Adrenal gland (tissue), 9 donors: ENCODE measurements at regions not wholly inside any gene's neighbourhood (a gene's known extent, or its start where the extent isn't known, plus 50 kb on each side); places are given as distances from the start of the nearest gene placed in this dataset.

ENCODE experiments used
- DNase-seq, 7 donors: peaks; one replicate each; pipeline ENCODE4 v3.0.0-alpha.2; 2019 to 2020
- H3K27ac ChIP-seq, 5 donors: fragments of 200-600 bp; sonication (generic) in 4 of 5; 1 replicate in 3 of 5; 2 replicates in 2 of 5; pipeline versions ENCODE4 v1.5.1 to v1.8.0; 2016 to 2020; ENCODE audit warnings: mild to moderate bottlenecking in 1 of 5
- H3K27me3 ChIP-seq: fragments of 200-600 bp; 2 replicates; pipeline ENCODE4 v1.8.0; 2021
- H3K36me3 ChIP-seq, 2 donors: fragments of 200-600 bp; replicated peaks in 1 of 2; 1 replicate in 1 of 2; 2 replicates in 1 of 2; pipeline versions ENCODE4 v1.5.1 to v1.8.0; 2018 to 2022
- H3K4me1 ChIP-seq, 2 donors: fragments of 200-600 bp; replicated peaks in 1 of 2; 1 replicate in 1 of 2; 2 replicates in 1 of 2; pipeline versions ENCODE4 v1.5.1 to v1.8.0; 2018 to 2021
- H3K4me3 ChIP-seq, 4 donors: fragments of 200-600 bp; sonication (generic) in 3 of 4; one replicate each; pipeline ENCODE4 v1.5.1; 2016 to 2018
- H3K9me3 ChIP-seq, 3 donors: fragments of 200-600 bp; sonication (generic) in 1 of 3; replicated peaks in 1 of 3; 1 replicate in 2 of 3; 2 replicates in 1 of 3; pipeline versions ENCODE4 v1.5.1 to v1.8.0; 2016 to 2021
- CTCF ChIP-seq, 6 experiments: fragments of 450-650 bp in 4 of 6; fragments of 200-600 bp in 2 of 6; sonication (generic) in 1 of 6; IDR thresholded peaks; 1 replicate in 5 of 6; 2 replicates in 1 of 6; pipeline versions ENCODE4 v1.5.1 to v1.8.0; 2016 to 2021; ENCODE audit warnings: antibody characterized with exemption in 6 of 6, mild to moderate bottlenecking in 2 of 6, moderate library complexity in 1 of 6
- POLR2A ChIP-seq, 2 donors: fragments of 450-650 bp; IDR thresholded peaks; one replicate each; pipeline ENCODE4 v1.6.1; 2017; ENCODE audit warnings: antibody characterized with exemption in 2 of 2, mild to moderate bottlenecking in 2 of 2, moderate library complexity in 1 of 2
- WGBS, 4 donors: extraction: QIAGEN DNeasy Blood & Tissue Kit in 2 of 4; methylation state at CpG; one replicate each; pipeline versions ENCODE4 v1.1.5 to v1.1.7; 2013 to 2017; 5-methylcytosine and 5-hydroxymethylcytosine counted together
- intact Hi-C, 2 donors: fragments of 100-400 bp; cut with DNase I; formaldehyde crosslinking; loops; one replicate each; pipeline versions ENCODE4 v1.14.1 to v1.15.0; 2022 to 2023
- donor health status: healthy with polysubstance abuse.
- donor health status: Bipolar disorder and iron deficiency.
- donor health status: DM: yes; HTN: yes; CAD: no.
- donor health status: DM: no; HTN: no; CAD: no.
- donor health status: DM: no; HTN: no; CAD: no.

- Histone ChIP-seq H3K27ac (no peak overlapping the region), H3K36me3 (no peaks in the 10 kb centered on the region), H3K4me1 (no peaks in the 10 kb centered on the region), H3K9me3 (no peaks in the 10 kb centered on the region), H3K4me3 (no peak overlapping the region), H3K27me3 (no peaks in the 10 kb centered on the region)
- 81 to 87% (median 83%) methylated on average over 4 of the region's 4 CpGs for WGBS, 4 donors
- TF ChIP-seq POLR2A (IDR thresholded peaks at IDR 0.05) (no peak), CTCF (IDR thresholded peaks at IDR 0.05) (no peak)
- DNase-seq, result no peak
- intact Hi-C loops, result loop anchor here in 1 of 2 donors (10.0 kb wide), 1 partner anchor 63 kb away; no protein-coding TSS in a partner anchor
These were observed 65.4 kb upstream of the ZC3H12C start for GRCh38 chr11:110027627-110028371.

GRCh38 chr11:110028921-110029320 lies 64.3 kb upstream of the ZC3H12C start:
- no peak for DNase-seq
- intact Hi-C loops, result loop anchor here in 1 of 2 donors (10.0 kb wide), 1 partner anchor 64 kb away; no protein-coding TSS in a partner anchor
- no peak overlapping the region for H3K27ac ChIP-seq
- H3K27me3 ChIP-seq, result no peaks in the 10 kb centered on the region
- 82 to 93% (median 87%) methylated on average over 2 of the region's 2 CpGs for WGBS, 4 donors
- TF ChIP-seq CTCF (IDR thresholded peaks at IDR 0.05) (no peak), POLR2A (IDR thresholded peaks at IDR 0.05) (no peak)
- H3K4me1 ChIP-seq, result no peaks in the 10 kb centered on the region
- no peaks in the 10 kb centered on the region for H3K36me3 ChIP-seq
- H3K4me3 ChIP-seq, result no peak overlapping the region
- H3K9me3 ChIP-seq, result no peaks in the 10 kb centered on the region

GRCh38 chr11:110029714-110030113 lies 63.5 kb upstream of the ZC3H12C start:
- intact Hi-C loops, result loop anchor here in 1 of 2 donors (10.0 kb wide), 1 partner anchor 65 kb away; no protein-coding TSS in a partner anchor
- TF ChIP-seq POLR2A (IDR thresholded peaks at IDR 0.05) (no peak), CTCF (IDR thresholded peaks at IDR 0.05) (no peak)
- Histone ChIP-seq H3K4me3 (no peak overlapping the region), H3K9me3 (no peaks in the 10 kb centered on the region), H3K36me3 (no peaks in the 10 kb centered on the region), H3K27me3 (no peaks in the 10 kb centered on the region), H3K27ac (no peak overlapping the region), H3K4me1 (no peaks in the 10 kb centered on the region)
- DNase-seq, result no peak
- WGBS, 4 donors, result 70 to 82% (median 76%) methylated on average over 6 of the region's 6 CpGs

GRCh38 chr11:110031171-110031570 lies 62.0 kb upstream of the ZC3H12C start:
- 86 to 92% (median 87%) methylated on average over 2 of the region's 2 CpGs for WGBS, 4 donors
- intact Hi-C loops, result no loop called here
- no peak overlapping the region for H3K27ac ChIP-seq
- DNase-seq, result no peak
- H3K4me3 ChIP-seq, result no peak overlapping the region
- no peaks in the 10 kb centered on the region for H3K27me3 ChIP-seq
- H3K9me3 ChIP-seq, result no peaks in the 10 kb centered on the region
- H3K4me1 ChIP-seq, result no peaks in the 10 kb centered on the region
- no peak for TF ChIP-seq POLR2A (IDR thresholded peaks at IDR 0.05)
- no peak for TF ChIP-seq CTCF (IDR thresholded peaks at IDR 0.05)
- no peaks in the 10 kb centered on the region for H3K36me3 ChIP-seq
